ENCODE measurements at regions not wholly inside any gene's neighbourhood (a gene's known extent, or its start where the extent isn't known, plus 50 kb on each side); places are given as distances from the start of the nearest gene placed in this dataset.

DNA sequence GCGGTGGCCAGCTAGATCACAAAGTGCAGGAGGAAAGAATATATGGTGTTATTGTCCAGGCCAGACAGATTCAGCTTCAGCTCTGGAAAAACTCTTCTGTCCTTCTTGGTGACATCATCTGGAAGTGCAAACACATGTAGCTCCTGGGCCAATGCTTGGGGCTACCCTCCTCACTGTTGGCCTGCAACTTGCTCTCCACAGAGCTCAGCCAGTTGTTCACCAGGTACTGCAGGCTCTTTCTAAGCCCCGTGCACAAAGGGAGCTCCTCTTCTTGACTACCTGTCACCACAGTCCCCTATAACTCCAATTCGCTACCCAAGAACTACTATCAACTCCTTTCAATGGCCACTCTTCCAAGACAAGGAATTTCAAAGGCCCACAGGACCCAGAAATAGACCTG is 1175.9 kb upstream of the CDH9 start:
- intact Hi-C loops (cut with DNase I; ENCODE audit: low total_unique reads), result no loop called here
- no peak overlapping the region for H3K4me3 ChIP-seq
- no peaks in the 10 kb centered on the region for H3K4me1 ChIP-seq
- DNase-seq (ENCODE audit: low spot score in 2 of 2), result no peak
- no peaks in the 10 kb centered on the region for H3K36me3 ChIP-seq
- no peaks in the 10 kb centered on the region for H3K27me3 ChIP-seq
- TF ChIP-seq POLR2A (IDR thresholded peaks at IDR 0.05), result no peak
- TF ChIP-seq, protein P1, sequence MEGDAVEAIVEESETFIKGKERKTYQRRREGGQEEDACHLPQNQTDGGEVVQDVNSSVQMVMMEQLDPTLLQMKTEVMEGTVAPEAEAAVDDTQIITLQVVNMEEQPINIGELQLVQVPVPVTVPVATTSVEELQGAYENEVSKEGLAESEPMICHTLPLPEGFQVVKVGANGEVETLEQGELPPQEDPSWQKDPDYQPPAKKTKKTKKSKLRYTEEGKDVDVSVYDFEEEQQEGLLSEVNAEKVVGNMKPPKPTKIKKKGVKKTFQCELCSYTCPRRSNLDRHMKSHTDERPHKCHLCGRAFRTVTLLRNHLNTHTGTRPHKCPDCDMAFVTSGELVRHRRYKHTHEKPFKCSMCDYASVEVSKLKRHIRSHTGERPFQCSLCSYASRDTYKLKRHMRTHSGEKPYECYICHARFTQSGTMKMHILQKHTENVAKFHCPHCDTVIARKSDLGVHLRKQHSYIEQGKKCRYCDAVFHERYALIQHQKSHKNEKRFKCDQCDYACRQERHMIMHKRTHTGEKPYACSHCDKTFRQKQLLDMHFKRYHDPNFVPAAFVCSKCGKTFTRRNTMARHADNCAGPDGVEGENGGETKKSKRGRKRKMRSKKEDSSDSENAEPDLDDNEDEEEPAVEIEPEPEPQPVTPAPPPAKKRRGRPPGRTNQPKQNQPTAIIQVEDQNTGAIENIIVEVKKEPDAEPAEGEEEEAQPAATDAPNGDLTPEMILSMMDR (IDR thresholded peaks at IDR 0.05), result no peak
- no peak for TF ChIP-seq POLR2AphosphoS5 (IDR thresholded peaks at IDR 0.05)
- H3K27ac ChIP-seq, result no peak overlapping the region
- H3K9me3 ChIP-seq, result peaks cover 0 to 4% of the 10 kb centered on the region in 2 donors

DNA sequence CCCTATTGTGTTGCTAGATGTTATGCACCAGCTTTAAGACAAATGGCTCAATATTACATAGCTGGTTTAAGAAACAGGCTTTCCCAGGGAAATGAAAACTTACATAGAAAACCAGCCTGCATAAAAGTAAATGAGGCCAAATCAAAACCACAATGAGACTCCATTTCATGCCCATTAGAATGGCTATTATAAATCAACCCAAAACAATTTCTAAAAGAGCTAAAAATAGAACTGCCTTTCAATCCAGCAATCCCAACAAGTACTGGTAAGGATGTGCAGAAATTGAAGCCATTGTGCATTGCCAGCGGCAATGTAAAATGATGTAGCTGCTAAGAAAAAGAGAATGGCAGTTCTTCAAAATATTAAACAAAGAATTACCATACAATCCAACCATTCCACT is 1170.0 kb upstream of the CDH9 start:
- TF ChIP-seq POLR2A (IDR thresholded peaks at IDR 0.05) (no peak), POLR2AphosphoS5 (IDR thresholded peaks at IDR 0.05) (no peak)
- TF ChIP-seq, protein P1 (IDR thresholded peaks at IDR 0.05), result no peak
- Histone ChIP-seq H3K36me3 (no peaks in the 10 kb centered on the region), H3K4me3 (no peak overlapping the region), H3K27me3 (no peaks in the 10 kb centered on the region), H3K9me3 (no peaks in the 10 kb centered on the region), H3K27ac (no peak overlapping the region), H3K4me1 (no peaks in the 10 kb centered on the region)
- DNase-seq (ENCODE audit: low spot score in 2 of 2), result no peak
- intact Hi-C loops (cut with DNase I; ENCODE audit: low total_unique reads), result no loop called here

DNA sequence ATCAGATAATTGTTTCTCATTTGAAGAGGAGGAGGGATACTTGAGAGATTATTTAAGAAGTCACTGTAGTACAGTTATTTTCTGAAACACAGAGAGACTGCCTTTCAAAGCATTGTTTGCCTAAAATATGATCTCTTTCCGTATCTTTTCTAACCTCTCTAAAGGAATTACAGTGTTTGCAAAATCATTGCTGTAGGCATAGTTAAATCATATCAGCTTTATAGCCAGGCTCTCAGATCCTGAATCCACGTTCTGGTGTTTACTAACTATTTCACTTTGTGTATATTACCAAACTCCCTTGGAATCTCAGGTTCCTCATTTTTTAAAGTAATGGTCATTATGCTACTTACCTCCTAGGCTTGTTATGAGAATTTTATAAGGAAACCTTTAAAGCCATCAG is 1151.6 kb upstream of the CDH9 start:
- Histone ChIP-seq H3K27ac (no peak overlapping the region), H3K36me3 (no peaks in the 10 kb centered on the region), H3K27me3 (no peaks in the 10 kb centered on the region), H3K4me3 (no peak overlapping the region), H3K4me1 (no peaks in the 10 kb centered on the region), H3K9me3 (no peaks in the 10 kb centered on the region)
- intact Hi-C loops (cut with DNase I; ENCODE audit: low total_unique reads), result no loop called here
- DNase-seq (ENCODE audit: low spot score in 2 of 2), result no peak
- TF ChIP-seq POLR2AphosphoS5 (IDR thresholded peaks at IDR 0.05) (no peak), POLR2A (IDR thresholded peaks at IDR 0.05) (no peak)
- TF ChIP-seq, protein P1 (IDR thresholded peaks at IDR 0.05), result no peak

DNA sequence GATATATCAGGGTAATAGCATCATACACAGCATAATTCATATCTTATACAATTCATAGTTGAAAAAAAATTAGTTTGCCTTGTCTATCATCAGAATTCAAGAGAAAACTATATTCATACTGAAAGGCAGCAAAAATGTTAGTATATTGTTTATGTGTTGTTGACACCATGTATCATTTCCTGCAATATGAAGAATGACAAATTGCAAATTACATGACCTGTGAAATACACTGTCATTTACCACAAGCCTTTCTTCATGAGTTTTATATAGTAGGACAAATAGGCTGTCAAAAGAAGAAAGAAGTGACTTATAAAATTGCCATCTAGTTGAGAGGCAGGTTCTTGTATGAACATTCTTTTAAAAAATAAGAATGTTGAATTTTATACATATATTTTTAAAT is 1136.3 kb upstream of the CDH9 start:
- no peak overlapping the region for H3K4me3 ChIP-seq
- DNase-seq (ENCODE audit: low spot score in 2 of 2), result no peak
- H3K27ac ChIP-seq, result no peak overlapping the region

DNA sequence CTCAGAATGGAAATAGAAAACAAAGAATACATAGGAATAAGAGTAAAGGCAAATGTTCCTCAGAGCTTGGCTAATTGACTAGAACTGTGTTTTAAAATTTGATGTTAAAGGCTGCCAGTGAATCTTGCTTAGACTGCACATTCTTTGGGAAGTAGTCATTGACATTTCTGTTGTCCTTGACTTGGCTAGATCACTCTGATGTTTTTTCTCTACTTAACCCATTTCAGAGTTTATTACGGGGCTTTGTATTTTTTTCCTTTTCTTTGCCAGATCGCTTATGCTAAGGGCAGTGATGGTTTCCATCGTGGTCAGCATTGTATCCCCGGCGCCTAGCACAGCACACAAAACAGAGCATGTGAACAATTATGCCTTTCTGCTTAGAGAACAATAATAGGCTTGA is 1126.7 kb upstream of the CDH9 start:
- no peak for DNase-seq (ENCODE audit: low spot score in 2 of 2)
- Histone ChIP-seq H3K27me3 (no peaks in the 10 kb centered on the region), H3K27ac (no peak overlapping the region), H3K9me3 (no peaks in the 10 kb centered on the region), H3K36me3 (no peaks in the 10 kb centered on the region), H3K4me1 (no peaks in the 10 kb centered on the region), H3K4me3 (no peak overlapping the region)
- TF ChIP-seq POLR2AphosphoS5 (IDR thresholded peaks at IDR 0.05), result no peak
- no peak for TF ChIP-seq POLR2A (IDR thresholded peaks at IDR 0.05)
- TF ChIP-seq, protein P1 (IDR thresholded peaks at IDR 0.05), result no peak
- intact Hi-C loops (cut with DNase I; ENCODE audit: low total_unique reads), result no loop called here

More for the DNA sequence above, 1136.3 kb upstream of the CDH9 start:
- no peaks in the 10 kb centered on the region for H3K27me3 ChIP-seq
- intact Hi-C loops (cut with DNase I; ENCODE audit: low total_unique reads), result no loop called here
- no peaks in the 10 kb centered on the region for H3K4me1 ChIP-seq
- no peaks in the 10 kb centered on the region for H3K9me3 ChIP-seq
- H3K36me3 ChIP-seq, result no peaks in the 10 kb centered on the region
- TF ChIP-seq POLR2AphosphoS5 (IDR thresholded peaks at IDR 0.05) (no peak), POLR2A (IDR thresholded peaks at IDR 0.05) (no peak)
- TF ChIP-seq, protein P1 (IDR thresholded peaks at IDR 0.05), result no peak
